ENCODE measurements at regions not wholly inside any gene's neighbourhood (a gene's known extent, or its start where the extent isn't known, plus 50 kb on each side); places are given as distances from the start of the nearest gene placed in this dataset.

GRCh38 chr3:139095803-139096466, 51.2 kb upstream of the PRR23C start:
- FAIRE-seq = no peak
- 0% methylated on average over 3 of the region's 4 CpGs for WGBS (ENCODE audit: low lambda C conversion rate)
- POLR2A ChIA-PET = no interaction called here

More at GRCh38 chr3:139095803-139096466, 51.2 kb upstream of the PRR23C start:
- no peaks in the 10 kb centered on the region for H3K27me3 ChIP-seq (ENCODE audit: control insufficient read depth in 1 of 2, insufficient read depth in 2 of 2, low read length in 2 of 2)
- TF ChIP-seq STAT6 (CRISPR knock-in tag; IDR thresholded peaks at IDR 0.05; ENCODE audit: borderline replicate concordance) (no peak), HMGXB3 (CRISPR knock-in tag; IDR thresholded peaks at IDR 0.05; ENCODE audit: borderline replicate concordance) (no peak), HMG20B (CRISPR knock-in tag; conservative IDR thresholded peaks at IDR 0.05) (no peak), STAT5B (CRISPR knock-in tag; IDR thresholded peaks at IDR 0.05) (no peak), CHCHD3 (CRISPR knock-in tag; IDR thresholded peaks at IDR 0.05) (no peak), AHR (CRISPR knock-in tag; IDR thresholded peaks at IDR 0.05) (no peak), PHF8 (CRISPR knock-in tag; IDR thresholded peaks at IDR 0.05) (no peak), XRCC5 (optimal IDR thresholded peaks at IDR 0.05; ENCODE audit: low read length) (no peak), ZUFSP (CRISPR knock-in tag; IDR thresholded peaks at IDR 0.05; ENCODE audit: borderline replicate concordance) (no peak), ARNTL (CRISPR knock-in tag; IDR thresholded peaks at IDR 0.05) (no peak), GTF3A (CRISPR knock-in tag; conservative IDR thresholded peaks at IDR 0.05) (no peak), KAT8 (CRISPR knock-in tag; IDR thresholded peaks at IDR 0.05) (no peak), ELF1 (CRISPR knock-in tag; IDR thresholded peaks at IDR 0.05) (no peak), ZBTB10 (CRISPR knock-in tag; IDR thresholded peaks at IDR 0.05; ENCODE audit: borderline replicate concordance) (no peak)
- no peaks in the 10 kb centered on the region for H3K79me2 ChIP-seq (ENCODE audit: insufficient read depth, low read length)
- H3K36me3 ChIP-seq (replicated peaks in 1 of 2; ENCODE audit: control insufficient read depth in 1 of 2, insufficient read depth in 2 of 2, low read length in 2 of 2) = no peaks in the 10 kb centered on the region
- no peak overlapping the region for H3K4me3 ChIP-seq (replicated peaks in 1 of 3; ENCODE audit: insufficient read depth in 1 of 3, low read depth in 2 of 3, low read length in 3 of 3)
- no peak overlapping the region for H3K27ac ChIP-seq (ENCODE audit: extremely low read length, insufficient read depth, low read length)
- H4K20me1 ChIP-seq (ENCODE audit: insufficient read depth, low read length) = no peaks in the 10 kb centered on the region
- in situ Hi-C loops (cut with HindIII; ENCODE audit: extremely low pct_ligation_motif_present, low pct_unique_long_range_greater_than_20kb) = no loop called here
- H3K9me3 ChIP-seq (ENCODE audit: low read length) = no peaks in the 10 kb centered on the region
- H2AFZ ChIP-seq (ENCODE audit: low read length) = no peak overlapping the region
- ATAC-seq (no peak), DNase-seq (ENCODE audit: low spot score) (no peak)
- no TSS peak for BruUV-seq (replicated peaks)
- intact Hi-C loops (cut with micrococcal nuclease; ENCODE audit: unreplicated experiment) = no loop called here
- CTCF ChIA-PET (ENCODE audit: low intra/inter-chr PET ratio, low total read pairs) = no interaction called here
- H3K4me1 ChIP-seq (ENCODE audit: insufficient read depth, low read length) = no peaks in the 10 kb centered on the region
- no peak overlapping the region for H3K9ac ChIP-seq (ENCODE audit: insufficient read depth, low read depth, low read length)
- H3K4me2 ChIP-seq (ENCODE audit: low read depth, low read length) = no peak overlapping the region
